ENCODE measurements at regions not wholly inside any gene's neighbourhood (a gene's known extent, or its start where the extent isn't known, plus 50 kb on each side); places are given as distances from the start of the nearest gene placed in this dataset.

DNA sequence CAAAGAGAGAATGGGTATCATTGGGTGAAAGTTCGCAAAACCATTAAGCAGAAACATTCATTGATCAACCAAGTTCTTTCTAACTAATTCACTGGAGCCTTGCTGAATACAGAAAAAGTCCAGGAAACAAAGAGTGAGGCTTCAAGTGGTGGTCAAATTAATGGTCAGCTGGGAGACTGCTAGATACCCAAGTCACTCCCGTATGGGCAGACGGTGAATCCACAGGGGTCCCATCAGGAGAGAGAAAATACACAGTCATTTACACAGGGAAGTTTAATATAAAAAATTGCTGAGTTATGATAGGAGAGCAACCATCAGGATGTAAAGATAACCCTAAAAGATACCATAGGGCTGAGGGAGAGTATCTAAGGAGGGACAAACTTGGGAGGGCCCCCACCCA lies 198.7 kb upstream of the DTNBP1 start:
- no CpG with 5 or more reads among the region's 3 CpGs for WGBS, 2 donors (ENCODE audit: extremely low coverage in 2 of 2, insufficient read length in 2 of 2, insufficient replicate concordance in 1 of 2)

DNA sequence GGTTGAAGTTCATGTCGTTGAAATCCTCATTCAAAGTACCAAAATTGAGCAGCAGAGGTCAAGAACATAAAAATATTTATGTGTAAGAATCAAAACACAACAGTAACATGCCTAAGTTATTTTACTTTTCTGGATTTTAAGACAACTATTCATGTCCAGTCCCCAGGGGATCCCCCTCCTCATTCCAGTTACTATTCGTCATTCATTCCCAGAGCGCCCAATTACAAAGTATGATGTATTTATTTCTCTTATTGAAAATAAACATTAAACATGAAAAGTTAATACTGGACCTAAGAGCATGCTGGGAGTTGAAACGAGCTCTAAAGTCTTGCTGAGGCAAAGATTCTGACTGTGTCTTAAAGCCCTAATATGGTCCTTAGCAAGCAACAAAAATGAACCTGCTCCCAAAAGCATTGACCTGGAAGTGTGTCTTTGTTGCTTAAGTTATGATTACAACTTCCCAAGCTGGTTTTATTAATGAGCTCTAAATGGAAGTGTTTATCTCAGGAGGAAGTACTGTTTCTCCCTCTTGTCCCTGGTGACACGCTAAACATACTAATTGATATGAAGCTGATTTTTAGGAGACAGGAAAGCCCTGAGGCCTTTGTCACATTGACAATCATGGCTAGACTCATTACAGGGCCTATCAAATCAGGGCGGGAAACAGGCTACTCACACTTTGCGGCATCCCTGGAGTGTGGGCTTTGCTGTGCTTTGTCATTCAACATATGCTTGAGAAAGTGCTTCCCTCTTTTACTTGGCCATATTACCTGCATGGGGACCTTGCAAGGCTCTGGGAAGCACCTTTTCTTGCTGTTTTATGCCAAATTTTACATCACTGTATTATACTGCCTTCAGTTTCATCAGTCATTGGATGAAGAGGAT lies 192.2 kb upstream of the DTNBP1 start:
- H3K27ac ChIP-seq (replicated peaks; ENCODE audit: low read length): no peak overlapping the region
- no peaks in the 10 kb centered on the region for H3K79me1 ChIP-seq (ENCODE audit: low read depth, low read length)
- no peak overlapping the region for H2BK5ac ChIP-seq (ENCODE audit: low read length)
- no peak overlapping the region for H3K9ac ChIP-seq (ENCODE audit: low read depth, low read length, poor library complexity)
- no peak overlapping the region for H2BK12ac ChIP-seq (ENCODE audit: low read length)
- no peak overlapping the region for H4K91ac ChIP-seq (ENCODE audit: low read depth, low read length, poor library complexity)
- no peak overlapping the region for H3K4me2 ChIP-seq (ENCODE audit: insufficient read depth, low read length, poor library complexity, severe bottlenecking)
- no peak overlapping the region for H2BK120ac ChIP-seq (ENCODE audit: low read depth, low read length)
- no peak overlapping the region for H3K23ac ChIP-seq (ENCODE audit: low read depth, low read length, poor library complexity)
- no peak overlapping the region for H3K4me3 ChIP-seq (ENCODE audit: low read length in 2 of 2)
- H3K27me3 ChIP-seq (ENCODE audit: control insufficient read depth in 3 of 3, insufficient read depth in 3 of 3, low read depth in 1 of 3, low read length in 3 of 3): no peaks in the 10 kb centered on the region
- H3K36me3 ChIP-seq (replicated peaks in 1 of 2; ENCODE audit: control insufficient read depth in 2 of 2, insufficient read depth in 2 of 2, low read length in 2 of 2): no peaks in the 10 kb centered on the region
- no peak overlapping the region for H2BK15ac ChIP-seq (ENCODE audit: low read length)
- no peak overlapping the region for H3K4ac ChIP-seq (ENCODE audit: low read length)
- WGBS, 2 donors (ENCODE audit: extremely low coverage in 2 of 2, insufficient read length in 2 of 2, insufficient replicate concordance in 1 of 2): no CpG with 5 or more reads among the region's 7 CpGs
- no peak overlapping the region for H4K8ac ChIP-seq (ENCODE audit: low read depth, low read length)
- DNase-seq (ENCODE audit: low spot score): no peak
- H3K18ac ChIP-seq (ENCODE audit: low read length): no peak overlapping the region
- no peak overlapping the region for H2AFZ ChIP-seq (ENCODE audit: low read length)
- no peak overlapping the region for H3K14ac ChIP-seq (ENCODE audit: low read length)
- H3K9me3 ChIP-seq (replicated peaks in 1 of 2; ENCODE audit: control insufficient read depth in 2 of 2, insufficient read depth in 1 of 2, low read depth in 1 of 2, low read length in 2 of 2): peaks cover 0 to 1% of the 10 kb centered on the region in 2 donors
- no peak overlapping the region for H2AK5ac ChIP-seq (ENCODE audit: low read depth, low read length)
- H3K4me1 ChIP-seq (ENCODE audit: control insufficient read depth in 2 of 2, insufficient read depth in 1 of 2, low read depth in 1 of 2, low read length in 2 of 2): peaks cover 0 to 2% of the 10 kb centered on the region in 2 donors

More for the DNA sequence above, 198.7 kb upstream of the DTNBP1 start:
- H3K4me3 ChIP-seq (ENCODE audit: low read length in 2 of 2): no peak overlapping the region
- H3K27ac ChIP-seq (replicated peaks; ENCODE audit: low read length): no peak overlapping the region
- no peak overlapping the region for H2BK5ac ChIP-seq (ENCODE audit: low read length)
- H4K91ac ChIP-seq (ENCODE audit: low read depth, low read length, poor library complexity): no peak overlapping the region
- no peak for DNase-seq (ENCODE audit: low spot score)
- no peak overlapping the region for H3K14ac ChIP-seq (ENCODE audit: low read length)
- H2BK120ac ChIP-seq (ENCODE audit: low read depth, low read length): no peak overlapping the region
- no peak overlapping the region for H4K8ac ChIP-seq (ENCODE audit: low read depth, low read length)
- H3K36me3 ChIP-seq (replicated peaks in 1 of 2; ENCODE audit: control insufficient read depth in 2 of 2, insufficient read depth in 2 of 2, low read length in 2 of 2): no peaks in the 10 kb centered on the region
- H2BK12ac ChIP-seq (ENCODE audit: low read length): no peak overlapping the region
- H3K9ac ChIP-seq (ENCODE audit: low read depth, low read length, poor library complexity): no peak overlapping the region
- no peak overlapping the region for H2AK5ac ChIP-seq (ENCODE audit: low read depth, low read length)
- H3K27me3 ChIP-seq (ENCODE audit: control insufficient read depth in 3 of 3, insufficient read depth in 3 of 3, low read depth in 1 of 3, low read length in 3 of 3): no peaks in the 10 kb centered on the region
- no peak overlapping the region for H3K4ac ChIP-seq (ENCODE audit: low read length)
- H3K79me1 ChIP-seq (ENCODE audit: low read depth, low read length): no peaks in the 10 kb centered on the region
- no peak overlapping the region for H3K4me2 ChIP-seq (ENCODE audit: insufficient read depth, low read length, poor library complexity, severe bottlenecking)
- H2BK15ac ChIP-seq (ENCODE audit: low read length): no peak overlapping the region
- no peak overlapping the region for H3K23ac ChIP-seq (ENCODE audit: low read depth, low read length, poor library complexity)
- no peak overlapping the region for H3K18ac ChIP-seq (ENCODE audit: low read length)
- H2AFZ ChIP-seq (ENCODE audit: low read length): no peak overlapping the region
- H3K9me3 ChIP-seq (replicated peaks in 1 of 2; ENCODE audit: control insufficient read depth in 2 of 2, insufficient read depth in 1 of 2, low read depth in 1 of 2, low read length in 2 of 2): no peaks in the 10 kb centered on the region
- H3K4me1 ChIP-seq (ENCODE audit: control insufficient read depth in 2 of 2, insufficient read depth in 1 of 2, low read depth in 1 of 2, low read length in 2 of 2): peaks cover 0 to 2% of the 10 kb centered on the region in 2 donors

DNA sequence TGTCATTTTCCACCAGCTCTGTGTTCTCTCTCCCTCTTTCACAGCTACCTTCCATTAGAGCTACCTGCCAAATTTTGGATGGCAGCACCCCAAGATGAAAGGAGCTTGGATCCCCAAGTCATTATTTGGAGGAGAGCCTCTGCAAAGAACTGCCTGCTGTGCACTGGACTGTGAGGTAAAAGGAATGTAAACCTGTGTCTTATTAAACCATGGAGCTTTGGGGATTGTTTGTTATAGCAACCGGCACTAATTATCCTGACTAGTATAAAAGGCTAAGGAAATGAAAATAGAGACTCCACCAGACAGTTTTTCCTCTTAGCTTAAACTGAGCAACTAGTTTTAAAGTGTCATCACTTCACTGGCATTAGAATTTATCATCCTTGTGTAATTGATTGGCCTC lies 191.6 kb upstream of the DTNBP1 start:
- WGBS, 2 donors (ENCODE audit: extremely low coverage in 2 of 2, insufficient read length in 2 of 2, insufficient replicate concordance in 1 of 2): no CpG with 5 or more reads among the region's 1 CpG

DNA sequence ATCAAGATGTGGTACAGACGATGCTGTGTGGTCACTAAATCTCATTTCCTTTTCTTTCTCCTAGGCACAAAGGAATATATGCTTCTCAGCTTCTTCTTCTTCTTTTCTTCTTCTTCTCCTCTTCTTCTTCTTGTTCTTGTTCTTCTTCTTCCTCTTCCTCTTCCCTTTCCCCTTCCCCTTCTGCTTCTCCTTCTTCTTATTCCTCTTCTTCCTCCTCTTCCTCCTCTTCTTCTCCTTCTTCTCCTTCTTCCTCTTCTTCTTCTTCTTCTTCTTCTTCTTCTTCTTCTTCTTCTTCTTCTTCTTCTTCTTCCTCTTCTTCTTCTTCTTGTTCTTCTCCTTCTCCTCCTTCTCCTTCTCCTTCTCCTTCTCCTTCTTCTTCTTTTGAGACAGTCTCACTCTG lies 190.4 kb upstream of the DTNBP1 start:
- Histone ChIP-seq H3K27me3 (ENCODE audit: control insufficient read depth in 3 of 3, insufficient read depth in 3 of 3, low read depth in 1 of 3, low read length in 3 of 3) (no peaks in the 10 kb centered on the region), H3K36me3 (replicated peaks in 1 of 2; ENCODE audit: control insufficient read depth in 2 of 2, insufficient read depth in 2 of 2, low read length in 2 of 2) (no peaks in the 10 kb centered on the region), H3K23ac (ENCODE audit: low read depth, low read length, poor library complexity) (no peak overlapping the region), H2BK5ac (ENCODE audit: low read length) (no peak overlapping the region), H3K4me2 (ENCODE audit: insufficient read depth, low read length, poor library complexity, severe bottlenecking) (no peak overlapping the region), H2BK15ac (ENCODE audit: low read length) (no peak overlapping the region), H2AK5ac (ENCODE audit: low read depth, low read length) (no peak overlapping the region), H3K4me3 (ENCODE audit: low read length in 2 of 2) (no peak overlapping the region), H3K27ac (replicated peaks; ENCODE audit: low read length) (no peak overlapping the region), H4K8ac (ENCODE audit: low read depth, low read length) (no peak overlapping the region), H2BK120ac (ENCODE audit: low read depth, low read length) (no peak overlapping the region), H4K91ac (ENCODE audit: low read depth, low read length, poor library complexity) (no peak overlapping the region), H3K9ac (ENCODE audit: low read depth, low read length, poor library complexity) (no peak overlapping the region), H3K9me3 (replicated peaks in 1 of 2; ENCODE audit: control insufficient read depth in 2 of 2, insufficient read depth in 1 of 2, low read depth in 1 of 2, low read length in 2 of 2) (peaks cover 0 to 1% of the 10 kb centered on the region in 2 donors), H2BK12ac (ENCODE audit: low read length) (no peak overlapping the region), H3K18ac (ENCODE audit: low read length) (no peak overlapping the region), H3K14ac (ENCODE audit: low read length) (no peak overlapping the region), H2AFZ (ENCODE audit: low read length) (no peak overlapping the region), H3K4ac (ENCODE audit: low read length) (no peak overlapping the region), H3K79me1 (ENCODE audit: low read depth, low read length) (no peaks in the 10 kb centered on the region), H3K4me1 (ENCODE audit: control insufficient read depth in 2 of 2, insufficient read depth in 1 of 2, low read depth in 1 of 2, low read length in 2 of 2) (peaks cover 0 to 2% of the 10 kb centered on the region in 2 donors)
- WGBS, 2 donors (ENCODE audit: extremely low coverage in 2 of 2, insufficient read length in 2 of 2, insufficient replicate concordance in 1 of 2): no CpG with 5 or more reads among the region's 1 CpG
- no peak for DNase-seq (ENCODE audit: low spot score)

More for the DNA sequence above, 191.6 kb upstream of the DTNBP1 start:
- no peak overlapping the region for H4K91ac ChIP-seq (ENCODE audit: low read depth, low read length, poor library complexity)
- peaks cover 0 to 2% of the 10 kb centered on the region in 2 donors for H3K4me1 ChIP-seq (ENCODE audit: control insufficient read depth in 2 of 2, insufficient read depth in 1 of 2, low read depth in 1 of 2, low read length in 2 of 2)
- no peak overlapping the region for H2BK120ac ChIP-seq (ENCODE audit: low read depth, low read length)
- H3K4me3 ChIP-seq (ENCODE audit: low read length in 2 of 2): no peak overlapping the region
- no peak overlapping the region for H3K4me2 ChIP-seq (ENCODE audit: insufficient read depth, low read length, poor library complexity, severe bottlenecking)
- no peaks in the 10 kb centered on the region for H3K27me3 ChIP-seq (ENCODE audit: control insufficient read depth in 3 of 3, insufficient read depth in 3 of 3, low read depth in 1 of 3, low read length in 3 of 3)
- no peaks in the 10 kb centered on the region for H3K79me1 ChIP-seq (ENCODE audit: low read depth, low read length)
- peaks cover 0 to 1% of the 10 kb centered on the region in 2 donors for H3K9me3 ChIP-seq (replicated peaks in 1 of 2; ENCODE audit: control insufficient read depth in 2 of 2, insufficient read depth in 1 of 2, low read depth in 1 of 2, low read length in 2 of 2)
- no peak overlapping the region for H3K27ac ChIP-seq (replicated peaks; ENCODE audit: low read length)
- H2BK12ac ChIP-seq (ENCODE audit: low read length): no peak overlapping the region
- no peak overlapping the region for H2BK15ac ChIP-seq (ENCODE audit: low read length)
- no peaks in the 10 kb centered on the region for H3K36me3 ChIP-seq (replicated peaks in 1 of 2; ENCODE audit: control insufficient read depth in 2 of 2, insufficient read depth in 2 of 2, low read length in 2 of 2)
- H3K23ac ChIP-seq (ENCODE audit: low read depth, low read length, poor library complexity): no peak overlapping the region
- no peak overlapping the region for H3K14ac ChIP-seq (ENCODE audit: low read length)
- no peak overlapping the region for H2AFZ ChIP-seq (ENCODE audit: low read length)
- DNase-seq (ENCODE audit: low spot score): no peak
- H3K18ac ChIP-seq (ENCODE audit: low read length): no peak overlapping the region
- H2BK5ac ChIP-seq (ENCODE audit: low read length): no peak overlapping the region
- H3K4ac ChIP-seq (ENCODE audit: low read length): no peak overlapping the region
- no peak overlapping the region for H3K9ac ChIP-seq (ENCODE audit: low read depth, low read length, poor library complexity)
- H4K8ac ChIP-seq (ENCODE audit: low read depth, low read length): no peak overlapping the region
- no peak overlapping the region for H2AK5ac ChIP-seq (ENCODE audit: low read depth, low read length)
